HEK293 (cell line): ENCODE measurements at regions not wholly inside any gene's neighbourhood (a gene's known extent, or its start where the extent isn't known, plus 50 kb on each side); places are given as distances from the start of the nearest gene placed in this dataset.

Experiments
- CTCF ChIA-PET: fragments of 350-600 bp; formaldehyde crosslinking; extraction: SDS; loops from one replicate; lab custom pipeline; 2021; ENCODE audit warnings: antibody characterized with exemption; lab: Yijun Ruan, JAX
- POLR2A ChIA-PET: fragments of 300-600 bp; formaldehyde crosslinking; extraction: SDS; loops from one replicate; lab custom pipeline; 2020; ENCODE audit warnings: antibody characterized with exemption, inconsistent platforms; lab: Yijun Ruan, JAX
- H3K27ac ChIP-seq: fragments of 200-500 bp; sonication (Bioruptor generic); 2 replicates; pipeline ENCODE4 v1.5.1; 2014; ENCODE audit warnings: low read depth, low read length, control low read depth, inconsistent platforms; ENCODE audit errors: extremely low read depth
- H3K36me3 ChIP-seq, 2 experiments: fragments of 200-500 bp in 1 of 2; sonication (Bioruptor generic) in 1 of 2; 1 replicate in 1 of 2; 2 replicates in 1 of 2; pipeline ENCODE4 v1.5.1; 2014 to 2017; ENCODE audit warnings: inconsistent platforms in 2 of 2, low read length in 2 of 2; ENCODE audit not compliant: control insufficient read depth in 2 of 2, insufficient read depth in 1 of 2
- H3K4me1 ChIP-seq: fragments of 200-500 bp; sonication (Bioruptor generic); 2 replicates; pipeline ENCODE4 v1.5.1; 2014; ENCODE audit warnings: mild to moderate bottlenecking, low read length, inconsistent platforms; ENCODE audit not compliant: control insufficient read depth, insufficient read depth
- H3K4me3 ChIP-seq: 2 replicates; pipeline ENCODE4 v1.5.1; 2011; ENCODE audit warnings: low read depth, mild to moderate bottlenecking, control low read depth, low read length, moderate library complexity
- H3K9me3 ChIP-seq: fragments of 200-500 bp; sonication (Bioruptor generic); 2 replicates; pipeline ENCODE4 v1.5.1; 2014; ENCODE audit warnings: low read depth, low read length, inconsistent platforms; ENCODE audit not compliant: control insufficient read depth, insufficient read depth
- FEZF1 ChIP-seq: fragments of 450-650 bp; formaldehyde crosslinking; IDR thresholded peaks from 2 replicates; pipeline ENCODE4 v1.5.1; 2016; ENCODE audit warnings: missing biosample characterization, missing genetic modification characterization
- IKZF3 ChIP-seq: fragments of 450-650 bp; IDR thresholded peaks from 2 replicates; pipeline ENCODE4 v1.5.0; 2018; ENCODE audit warnings: missing biosample characterization, mild to moderate bottlenecking, missing genetic modification characterization, moderate library complexity
- KLF1 ChIP-seq: fragments of 450-650 bp; formaldehyde crosslinking; IDR thresholded peaks from 2 replicates; pipeline ENCODE4 v1.5.1; 2016; ENCODE audit warnings: missing biosample characterization, missing genetic modification characterization
- KLF8 ChIP-seq: fragments of 450-650 bp; formaldehyde crosslinking; IDR thresholded peaks from 2 replicates; pipeline ENCODE4 v1.5.1; 2016; ENCODE audit warnings: missing biosample characterization, missing genetic modification characterization
- MYNN ChIP-seq: fragments of 450-650 bp; formaldehyde crosslinking; IDR thresholded peaks from 2 replicates; pipeline ENCODE4 v1.5.1; 2016; ENCODE audit warnings: missing biosample characterization, missing genetic modification characterization, borderline replicate concordance
- TRIM28 ChIP-seq: IDR thresholded peaks from 2 replicates; pipeline ENCODE4 v1.6.1; 2011; ENCODE audit warnings: low read length, control low read depth, borderline replicate concordance
- ZNF169 ChIP-seq: fragments of 450-650 bp; formaldehyde crosslinking; IDR thresholded peaks from 2 replicates; pipeline ENCODE4 v1.5.1; 2016; ENCODE audit warnings: missing biosample characterization, missing genetic modification characterization
- ZNF184 ChIP-seq: fragments of 450-650 bp; IDR thresholded peaks from 2 replicates; pipeline ENCODE4 v1.5.1; 2018; ENCODE audit warnings: missing biosample characterization, mild to moderate bottlenecking, missing genetic modification characterization
- ZNF266 ChIP-seq: fragments of 450-650 bp; formaldehyde crosslinking; IDR thresholded peaks from 2 replicates; pipeline ENCODE4 v1.5.1; 2016; ENCODE audit warnings: missing biosample characterization, missing genetic modification characterization, low read depth
- ZNF324 ChIP-seq: fragments of 450-650 bp; formaldehyde crosslinking; IDR thresholded peaks from 2 replicates; pipeline ENCODE4 v1.5.1; 2016; ENCODE audit warnings: missing biosample characterization, missing genetic modification characterization
- ZNF350 ChIP-seq: fragments of 450-650 bp; formaldehyde crosslinking; IDR thresholded peaks from 2 replicates; pipeline ENCODE4 v1.5.0; 2017; ENCODE audit warnings: missing biosample characterization, mild to moderate bottlenecking, missing genetic modification characterization
- ZNF394 ChIP-seq: fragments of 450-650 bp; formaldehyde crosslinking; IDR thresholded peaks from 2 replicates; pipeline ENCODE4 v1.5.1; 2016; ENCODE audit warnings: missing biosample characterization, missing genetic modification characterization, mild to moderate bottlenecking, moderate library complexity, borderline replicate concordance
- ZNF416 ChIP-seq: fragments of 450-650 bp; formaldehyde crosslinking; IDR thresholded peaks from 2 replicates; pipeline ENCODE4 v1.5.1; 2016; ENCODE audit warnings: missing biosample characterization, missing genetic modification characterization
- ZNF433 ChIP-seq: fragments of 450-650 bp; formaldehyde crosslinking; IDR thresholded peaks from 2 replicates; pipeline ENCODE4 v1.5.1; 2016; ENCODE audit warnings: missing biosample characterization, missing genetic modification characterization, low read depth
- ZNF514 ChIP-seq: fragments of 450-650 bp; formaldehyde crosslinking; IDR thresholded peaks from 2 replicates; pipeline ENCODE4 v1.5.1; 2016; ENCODE audit warnings: missing biosample characterization, missing genetic modification characterization
- ZNF629 ChIP-seq: fragments of 450-650 bp; formaldehyde crosslinking; IDR thresholded peaks from 2 replicates; pipeline ENCODE4 v1.5.1; 2017; ENCODE audit warnings: missing biosample characterization, missing genetic modification characterization
- ZNF792 ChIP-seq: fragments of 450-650 bp; formaldehyde crosslinking; IDR thresholded peaks from 2 replicates; pipeline ENCODE4 v1.5.1; 2016; ENCODE audit warnings: missing biosample characterization, missing genetic modification characterization
- TF ChIP-seq, protein P1 (sequence below): fragments of 450-650 bp; formaldehyde crosslinking; IDR thresholded peaks from 2 replicates; pipeline ENCODE4 v1.5.1; 2016; ENCODE audit warnings: missing biosample characterization, missing genetic modification characterization
- TF ChIP-seq, protein P2 (sequence below): fragments of 450-650 bp; formaldehyde crosslinking; conservative IDR thresholded peaks from 2 replicates; pipeline ENCODE4 v1.5.1; 2016; ENCODE audit warnings: low read depth, missing biosample characterization, missing genetic modification characterization
- TF ChIP-seq, protein P3 (sequence below): fragments of 450-650 bp; formaldehyde crosslinking; IDR thresholded peaks from 2 replicates; pipeline ENCODE4 v1.5.1; 2016; ENCODE audit warnings: missing biosample characterization, missing genetic modification characterization
- TF ChIP-seq, protein P4 (sequence below): fragments of 450-650 bp; formaldehyde crosslinking; IDR thresholded peaks from 2 replicates; pipeline ENCODE4 v1.5.1; 2016; ENCODE audit warnings: missing biosample characterization, missing genetic modification characterization
- TF ChIP-seq, protein P5 (sequence below): fragments of 450-650 bp; formaldehyde crosslinking; IDR thresholded peaks from 2 replicates; pipeline ENCODE4 v1.5.1; 2016; ENCODE audit warnings: missing biosample characterization, missing genetic modification characterization, low read depth

DNA sequence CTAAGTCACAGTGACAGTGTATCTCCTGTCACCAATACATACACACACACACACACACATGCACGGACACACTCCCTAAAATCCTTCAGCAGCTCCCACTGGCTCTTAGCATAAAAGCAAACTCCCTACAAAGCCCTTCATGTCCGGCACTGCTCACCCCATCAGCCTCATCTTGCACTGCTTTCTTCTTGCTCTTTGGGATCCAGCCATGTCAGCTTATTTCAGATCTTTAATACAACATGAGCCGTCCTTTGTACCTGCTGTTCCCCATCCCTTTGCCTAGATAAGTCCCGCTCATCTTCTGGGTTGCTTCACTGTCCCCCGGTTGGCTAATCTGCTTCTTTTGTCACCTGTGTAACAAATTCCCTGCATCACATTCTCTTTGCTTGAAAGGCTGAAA lies 82.1 kb upstream of the VAV3 start:
- Histone ChIP-seq H3K9me3 (no peaks in the 10 kb centered on the region), H3K4me3 (no peak overlapping the region), H3K4me1 (peaks cover 6% of the 10 kb centered on the region), H3K36me3 (no peaks in the 10 kb centered on the region), H3K27ac (no peak overlapping the region)
- TF ChIP-seq ZNF629 (tag by site-specific recombination) (no peak), KLF8 (tag by site-specific recombination) (no peak), ZNF324 (tag by site-specific recombination) (no peak)
- TF ChIP-seq, protein P1, sequence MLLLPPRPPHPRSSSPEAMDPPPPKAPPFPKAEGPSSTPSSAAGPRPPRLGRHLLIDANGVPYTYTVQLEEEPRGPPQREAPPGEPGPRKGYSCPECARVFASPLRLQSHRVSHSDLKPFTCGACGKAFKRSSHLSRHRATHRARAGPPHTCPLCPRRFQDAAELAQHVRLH (tag by site-specific recombination): no peak
- ChIA-PET POLR2A (no interaction called here), CTCF (no interaction called here)

DNA sequence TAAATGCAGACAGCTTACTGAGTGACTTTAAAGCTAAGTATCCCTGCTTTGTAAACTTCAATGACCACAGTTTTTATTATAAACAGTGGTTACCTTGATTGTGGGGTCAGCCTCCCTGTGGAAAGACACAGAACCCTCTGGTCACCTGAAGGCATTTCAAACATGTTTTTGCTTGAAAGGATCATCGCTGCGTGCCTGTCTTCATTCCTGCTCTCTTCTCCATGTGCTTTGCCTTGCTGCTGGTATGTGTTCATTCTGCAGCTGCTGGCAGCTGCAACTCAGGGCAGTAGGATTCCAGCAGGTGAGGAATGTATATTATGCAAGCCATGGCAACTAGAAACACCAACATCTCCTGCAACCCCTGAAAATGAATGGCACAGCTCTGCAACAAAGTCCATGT lies 81.0 kb upstream of the VAV3 start:
- no peaks in the 10 kb centered on the region for H3K9me3 ChIP-seq

DNA sequence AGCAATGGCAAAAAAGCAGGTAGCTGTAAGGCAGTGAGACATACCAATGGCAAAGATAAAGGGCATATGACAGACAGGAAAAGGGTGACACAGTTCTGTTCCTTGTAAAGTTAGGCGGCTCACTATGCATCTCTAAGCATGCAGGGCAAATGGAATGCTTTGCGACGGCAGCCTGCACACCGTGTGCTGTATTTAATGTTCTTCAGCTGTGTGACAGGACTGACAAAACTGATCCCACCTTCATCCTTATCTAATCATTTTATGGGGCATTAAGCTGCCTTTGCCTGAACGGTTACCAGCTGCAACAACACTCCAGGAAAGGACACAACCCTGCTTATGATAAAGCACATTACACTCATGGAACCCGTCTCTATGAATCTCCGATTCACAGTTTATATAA lies 80.5 kb upstream of the VAV3 start:
- Histone ChIP-seq H3K9me3 (no peaks in the 10 kb centered on the region), H3K36me3 (no peaks in the 10 kb centered on the region), H3K4me1 (peaks cover 3% of the 10 kb centered on the region; the same call in 1 of the 2 replicates), H3K4me3 (no peak overlapping the region), H3K27ac (no peak overlapping the region; the same call in 1 of the 2 replicates)
- ChIA-PET CTCF (interaction anchor here (0.5 to 2.2 kb wide), 3 partner anchors 8 to 263 kb away, joined by 4 to 7 read pairs (median 4); no protein-coding TSS in a partner anchor), POLR2A (no interaction called here)
- TF ChIP-seq ZNF394: no peak
- TF ChIP-seq ZNF266 (tag by site-specific recombination): no peak
- no peak for TF ChIP-seq ZNF433
- TF ChIP-seq, protein P2, sequence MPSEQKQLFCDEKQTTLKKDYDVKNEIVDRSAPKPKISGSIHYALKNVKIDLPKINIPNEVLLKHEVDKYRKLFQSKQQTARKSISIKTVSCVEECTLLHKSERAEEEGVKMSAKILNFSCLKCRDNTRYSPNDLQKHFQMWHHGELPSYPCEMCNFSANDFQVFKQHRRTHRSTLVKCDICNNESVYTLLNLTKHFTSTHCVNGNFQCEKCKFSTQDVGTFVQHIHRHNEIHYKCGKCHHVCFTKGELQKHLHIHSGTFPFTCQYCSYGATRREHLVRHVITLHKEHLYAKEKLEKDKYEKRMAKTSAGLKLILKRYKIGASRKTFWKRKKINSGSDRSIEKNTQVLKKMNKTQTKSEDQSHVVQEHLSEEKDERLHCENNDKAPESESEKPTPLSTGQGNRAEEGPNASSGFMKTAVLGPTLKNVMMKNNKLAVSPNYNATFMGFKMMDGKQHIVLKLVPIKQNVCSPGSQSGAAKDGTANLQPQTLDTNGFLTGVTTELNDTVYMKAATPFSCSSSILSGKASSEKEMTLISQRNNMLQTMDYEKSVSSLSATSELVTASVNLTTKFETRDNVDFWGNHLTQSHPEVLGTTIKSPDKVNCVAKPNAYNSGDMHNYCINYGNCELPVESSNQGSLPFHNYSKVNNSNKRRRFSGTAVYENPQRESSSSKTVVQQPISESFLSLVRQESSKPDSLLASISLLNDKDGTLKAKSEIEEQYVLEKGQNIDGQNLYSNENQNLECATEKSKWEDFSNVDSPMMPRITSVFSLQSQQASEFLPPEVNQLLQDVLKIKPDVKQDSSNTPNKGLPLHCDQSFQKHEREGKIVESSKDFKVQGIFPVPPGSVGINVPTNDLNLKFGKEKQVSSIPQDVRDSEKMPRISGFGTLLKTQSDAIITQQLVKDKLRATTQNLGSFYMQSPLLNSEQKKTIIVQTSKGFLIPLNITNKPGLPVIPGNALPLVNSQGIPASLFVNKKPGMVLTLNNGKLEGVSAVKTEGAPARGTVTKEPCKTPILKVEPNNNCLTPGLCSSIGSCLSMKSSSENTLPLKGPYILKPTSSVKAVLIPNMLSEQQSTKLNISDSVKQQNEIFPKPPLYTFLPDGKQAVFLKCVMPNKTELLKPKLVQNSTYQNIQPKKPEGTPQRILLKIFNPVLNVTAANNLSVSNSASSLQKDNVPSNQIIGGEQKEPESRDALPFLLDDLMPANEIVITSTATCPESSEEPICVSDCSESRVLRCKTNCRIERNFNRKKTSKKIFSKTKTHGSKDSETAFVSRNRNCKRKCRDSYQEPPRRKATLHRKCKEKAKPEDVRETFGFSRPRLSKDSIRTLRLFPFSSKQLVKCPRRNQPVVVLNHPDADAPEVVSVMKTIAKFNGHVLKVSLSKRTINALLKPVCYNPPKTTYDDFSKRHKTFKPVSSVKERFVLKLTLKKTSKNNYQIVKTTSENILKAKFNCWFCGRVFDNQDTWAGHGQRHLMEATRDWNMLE (tag by site-specific recombination): no peak
- no peak for TF ChIP-seq IKZF3
- TF ChIP-seq FEZF1 (tag by site-specific recombination): peak; percentile 62
- no peak for TF ChIP-seq MYNN (tag by site-specific recombination)
- TF ChIP-seq TRIM28: peak; percentile 63; the same call in 1 of the 2 replicates
- TF ChIP-seq, protein P3, sequence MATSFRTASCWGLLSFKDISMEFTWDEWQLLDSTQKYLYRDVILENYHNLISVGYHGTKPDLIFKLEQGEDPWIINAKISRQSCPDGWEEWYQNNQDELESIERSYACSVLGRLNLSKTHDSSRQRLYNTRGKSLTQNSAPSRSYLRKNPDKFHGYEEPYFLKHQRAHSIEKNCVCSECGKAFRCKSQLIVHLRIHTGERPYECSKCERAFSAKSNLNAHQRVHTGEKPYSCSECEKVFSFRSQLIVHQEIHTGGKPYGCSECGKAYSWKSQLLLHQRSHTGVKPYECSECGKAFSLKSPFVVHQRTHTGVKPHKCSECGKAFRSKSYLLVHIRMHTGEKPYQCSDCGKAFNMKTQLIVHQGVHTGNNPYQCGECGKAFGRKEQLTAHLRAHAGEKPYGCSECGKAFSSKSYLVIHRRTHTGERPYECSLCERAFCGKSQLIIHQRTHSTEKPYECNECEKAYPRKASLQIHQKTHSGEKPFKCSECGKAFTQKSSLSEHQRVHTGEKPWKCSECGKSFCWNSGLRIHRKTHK (tag by site-specific recombination): no peak
- TF ChIP-seq, protein P4, sequence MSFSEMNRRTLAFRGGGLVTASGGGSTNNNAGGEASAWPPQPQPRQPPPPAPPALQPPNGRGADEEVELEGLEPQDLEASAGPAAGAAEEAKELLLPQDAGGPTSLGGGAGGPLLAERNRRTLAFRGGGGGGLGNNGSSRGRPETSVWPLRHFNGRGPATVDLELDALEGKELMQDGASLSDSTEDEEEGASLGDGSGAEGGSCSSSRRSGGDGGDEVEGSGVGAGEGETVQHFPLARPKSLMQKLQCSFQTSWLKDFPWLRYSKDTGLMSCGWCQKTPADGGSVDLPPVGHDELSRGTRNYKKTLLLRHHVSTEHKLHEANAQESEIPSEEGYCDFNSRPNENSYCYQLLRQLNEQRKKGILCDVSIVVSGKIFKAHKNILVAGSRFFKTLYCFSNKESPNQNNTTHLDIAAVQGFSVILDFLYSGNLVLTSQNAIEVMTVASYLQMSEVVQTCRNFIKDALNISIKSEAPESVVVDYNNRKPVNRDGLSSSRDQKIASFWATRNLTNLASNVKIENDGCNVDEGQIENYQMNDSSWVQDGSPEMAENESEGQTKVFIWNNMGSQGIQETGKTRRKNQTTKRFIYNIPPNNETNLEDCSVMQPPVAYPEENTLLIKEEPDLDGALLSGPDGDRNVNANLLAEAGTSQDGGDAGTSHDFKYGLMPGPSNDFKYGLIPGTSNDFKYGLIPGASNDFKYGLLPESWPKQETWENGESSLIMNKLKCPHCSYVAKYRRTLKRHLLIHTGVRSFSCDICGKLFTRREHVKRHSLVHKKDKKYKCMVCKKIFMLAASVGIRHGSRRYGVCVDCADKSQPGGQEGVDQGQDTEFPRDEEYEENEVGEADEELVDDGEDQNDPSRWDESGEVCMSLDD: no peak
- TF ChIP-seq ZNF416: no peak
- no peak for TF ChIP-seq ZNF350 (tag by site-specific recombination)
- TF ChIP-seq, protein P5, sequence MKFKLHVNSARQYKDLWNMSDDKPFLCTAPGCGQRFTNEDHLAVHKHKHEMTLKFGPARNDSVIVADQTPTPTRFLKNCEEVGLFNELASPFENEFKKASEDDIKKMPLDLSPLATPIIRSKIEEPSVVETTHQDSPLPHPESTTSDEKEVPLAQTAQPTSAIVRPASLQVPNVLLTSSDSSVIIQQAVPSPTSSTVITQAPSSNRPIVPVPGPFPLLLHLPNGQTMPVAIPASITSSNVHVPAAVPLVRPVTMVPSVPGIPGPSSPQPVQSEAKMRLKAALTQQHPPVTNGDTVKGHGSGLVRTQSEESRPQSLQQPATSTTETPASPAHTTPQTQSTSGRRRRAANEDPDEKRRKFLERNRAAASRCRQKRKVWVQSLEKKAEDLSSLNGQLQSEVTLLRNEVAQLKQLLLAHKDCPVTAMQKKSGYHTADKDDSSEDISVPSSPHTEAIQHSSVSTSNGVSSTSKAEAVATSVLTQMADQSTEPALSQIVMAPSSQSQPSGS (tag by site-specific recombination): no peak
- TF ChIP-seq ZNF792: no peak

More for the DNA sequence above, 81.0 kb upstream of the VAV3 start:
- H3K27ac ChIP-seq: no peak overlapping the region; the same call in 1 of the 2 replicates
- H3K36me3 ChIP-seq: no peaks in the 10 kb centered on the region
- no peak for TF ChIP-seq ZNF169 (tag by site-specific recombination)
- TF ChIP-seq ZNF514 (tag by site-specific recombination): no peak
- TF ChIP-seq ZNF184 (tag by site-specific recombination): no peak
- TF ChIP-seq KLF1: 0 out of 2 replicates have a peak, but pooled peaks have one; percentile 0
- no peak for TF ChIP-seq TRIM28
- no peak overlapping the region for H3K4me3 ChIP-seq
- ChIA-PET CTCF (interaction anchor here (1.3 to 2.2 kb wide), 2 partner anchors 9 to 264 kb away, joined by 4 to 7 read pairs; no protein-coding TSS in a partner anchor), POLR2A (no interaction called here)
- peaks cover 3% of the 10 kb centered on the region; the same call in 1 of the 2 replicates for H3K4me1 ChIP-seq
